OCI-LY7 (cell line): ENCODE measurements at regions not wholly inside any gene's neighbourhood (a gene's known extent, or its start where the extent isn't known, plus 50 kb on each side); places are given as distances from the start of the nearest gene placed in this dataset.

Source experiments
- BruUV-seq: library from RNA; stranded (reverse); fragments of 400-500 nt; replicated peaks from 2 replicates; lab custom pipeline; 2021; lab: Mats Ljungman, UMichigan
- CTCF ChIA-PET: fragments of 300-600 bp; sonication (Branson Sonifier 250); formaldehyde crosslinking; loops from one replicate; lab custom pipeline; 2022; ENCODE audit warnings: antibody characterized with exemption; ENCODE audit not compliant: unreplicated experiment; lab: Charles Lee
- POLR2A ChIA-PET: fragments of 300-600 bp; sonication (Branson Sonifier 250); formaldehyde crosslinking; loops from one replicate; lab custom pipeline; 2022; ENCODE audit warnings: antibody characterized with exemption; lab: Charles Lee
- DNase-seq: peaks from one replicate; pipeline ENCODE4 v3.0.0-alpha.2; 2015; ENCODE audit warnings: low spot score
- H2AFZ ChIP-seq: fragments of 200-600 bp; sonication (generic), shearing (Covaris generic); 2 replicates; pipeline ENCODE4 v1.6.1; 2014; ENCODE audit warnings: mild to moderate bottlenecking, antibody characterized with exemption, low read length, moderate library complexity
- H3K27ac ChIP-seq: fragments of 200-600 bp; sonication (generic); 2 replicates; pipeline ENCODE4 v1.5.1; 2014; ENCODE audit warnings: mixed run types, low read depth, mild to moderate bottlenecking, moderate library complexity, low read length, inconsistent platforms; ENCODE audit not compliant: poor library complexity, severe bottlenecking
- H3K36me3 ChIP-seq: fragments of 200-600 bp; sonication (generic); 2 replicates; pipeline ENCODE4 v1.6.1; 2014; ENCODE audit warnings: mild to moderate bottlenecking, antibody characterized with exemption, low read length, moderate library complexity, mixed read lengths; ENCODE audit not compliant: insufficient read depth
- H3K4me1 ChIP-seq: fragments of 200-600 bp; sonication (generic); 2 replicates; pipeline ENCODE4 v1.5.1; 2014; ENCODE audit warnings: mild to moderate bottlenecking, low read length; ENCODE audit not compliant: insufficient read depth, poor library complexity, severe bottlenecking
- H3K4me2 ChIP-seq: fragments of 200-600 bp; sonication (generic); 2 replicates; pipeline ENCODE4 v1.6.1; 2014; ENCODE audit warnings: mild to moderate bottlenecking, low read length
- H3K4me3 ChIP-seq: fragments of 200-600 bp; sonication (generic); 2 replicates; pipeline ENCODE4 v1.5.1; 2014; ENCODE audit warnings: mild to moderate bottlenecking, low read depth, low read length; ENCODE audit not compliant: poor library complexity, severe bottlenecking
- H3K79me2 ChIP-seq: fragments of 200-600 bp; sonication (generic); 2 replicates; pipeline ENCODE4 v1.6.1; 2016; ENCODE audit warnings: low read depth, mild to moderate bottlenecking, low read length, moderate library complexity, mixed read lengths; ENCODE audit not compliant: insufficient read depth
- H3K9me2 ChIP-seq: fragments of 200-600 bp; sonication (generic); 2 replicates; pipeline ENCODE4 v1.6.1; 2016; ENCODE audit warnings: mild to moderate bottlenecking, low read length, mixed read lengths; ENCODE audit not compliant: insufficient read depth
- H3K9me3 ChIP-seq: fragments of 200-600 bp; sonication (generic); 2 replicates; pipeline ENCODE4 v1.6.1; 2014; ENCODE audit warnings: mild to moderate bottlenecking, mixed run types, low read length, mixed read lengths
- H4K20me1 ChIP-seq: fragments of 200-600 bp; sonication (generic); 2 replicates; pipeline ENCODE4 v1.6.1; 2014; ENCODE audit warnings: mild to moderate bottlenecking, antibody characterized with exemption, low read length, moderate library complexity, mixed read lengths; ENCODE audit not compliant: insufficient read depth
- CTCF ChIP-seq: fragments of 200-600 bp; sonication (generic); conservative IDR thresholded peaks from 2 replicates; pipeline ENCODE4 v1.5.1; 2014; ENCODE audit warnings: mild to moderate bottlenecking, antibody characterized with exemption, low read length, moderate library complexity, mixed read lengths
- EZH2phosphoT487 ChIP-seq: fragments of 200-600 bp; sonication (generic); IDR thresholded peaks from 2 replicates; pipeline ENCODE4 v1.6.1; 2018; ENCODE audit warnings: low read depth, borderline replicate concordance, mild to moderate bottlenecking, mixed run types, antibody characterized with exemption, low read length, moderate library complexity, mixed read lengths
- intact Hi-C: fragments of 100-400 bp; cut with micrococcal nuclease; formaldehyde crosslinking; loops from one replicate; pipeline ENCODE4 v1.10.0; 2022; ENCODE audit not compliant: unreplicated experiment

- POLR2A ChIA-PET: no interaction called here
- BruUV-seq: no TSS peak
- Histone ChIP-seq H2AFZ (no peak overlapping the region), H3K4me2 (no peak overlapping the region), H3K4me1 (no peaks in the 10 kb centered on the region), H3K9me3 (no peaks in the 10 kb centered on the region), H3K4me3 (no peak overlapping the region), H3K9me2 (no peaks in the 10 kb centered on the region), H4K20me1 (no peaks in the 10 kb centered on the region), H3K36me3 (no peaks in the 10 kb centered on the region), H3K79me2 (no peaks in the 10 kb centered on the region), H3K27ac (no peak overlapping the region)
- DNase-seq: no peak
- intact Hi-C loops: no loop called here
- TF ChIP-seq CTCF (no peak), EZH2phosphoT487 (no peak)
- CTCF ChIA-PET: no interaction called here
Measured at GRCh38 chr4:116925900-116926457, 159.4 kb downstream of the TRAM1L1 start.

GRCh38 chr4:116923389-116923788, 162.0 kb downstream of the TRAM1L1 start:
- Histone ChIP-seq H3K4me1 (no peaks in the 10 kb centered on the region), H3K27ac (no peak overlapping the region), H4K20me1 (no peaks in the 10 kb centered on the region), H3K4me3 (no peak overlapping the region), H3K9me2 (no peaks in the 10 kb centered on the region), H3K9me3 (no peaks in the 10 kb centered on the region), H2AFZ (no peak overlapping the region), H3K79me2 (no peaks in the 10 kb centered on the region), H3K4me2 (no peak overlapping the region), H3K36me3 (no peaks in the 10 kb centered on the region)
- BruUV-seq: no TSS peak
- CTCF ChIA-PET: no interaction called here
- no peak for TF ChIP-seq EZH2phosphoT487
- no peak for TF ChIP-seq CTCF
- intact Hi-C loops: no loop called here
- DNase-seq: no peak
- POLR2A ChIA-PET: no interaction called here

- BruUV-seq: no TSS peak
- H3K9me2 ChIP-seq: no peaks in the 10 kb centered on the region
- ChIA-PET POLR2A (no interaction called here), CTCF (no interaction called here)
- intact Hi-C loops: no loop called here
- H3K36me3 ChIP-seq: no peaks in the 10 kb centered on the region
- H4K20me1 ChIP-seq: no peaks in the 10 kb centered on the region
- no peaks in the 10 kb centered on the region for H3K79me2 ChIP-seq
- no peak overlapping the region for H2AFZ ChIP-seq
- TF ChIP-seq EZH2phosphoT487 (no peak), CTCF (no peak)
- H3K4me1 ChIP-seq: no peaks in the 10 kb centered on the region
- H3K4me3 ChIP-seq: no peak overlapping the region
- no peak overlapping the region for H3K27ac ChIP-seq
- H3K4me2 ChIP-seq: no peak overlapping the region
- H3K9me3 ChIP-seq: no peaks in the 10 kb centered on the region
- DNase-seq: no peak
Measured at GRCh38 chr4:116913451-116913850, 171.9 kb downstream of the TRAM1L1 start.
